ENCODE measurements at regions not wholly inside any gene's neighbourhood (a gene's known extent, or its start where the extent isn't known, plus 50 kb on each side); places are given as distances from the start of the nearest gene placed in this dataset.

- no peak for DNase-seq
Measured at GRCh38 chr7:76149847-76150691, 51.6 kb upstream of the SRRM3 start.
